GM12874 (cell line): ENCODE measurements at regions not wholly inside any gene's neighbourhood (a gene's known extent, or its start where the extent isn't known, plus 50 kb on each side); places are given as distances from the start of the nearest gene placed in this dataset.

Experiments
- CTCF ChIP-seq: IDR thresholded peaks from 2 replicates; pipeline ENCODE4 v1.5.1; 2011; ENCODE audit warnings: low read depth, mild to moderate bottlenecking, control low read depth, low read length, moderate library complexity; ENCODE audit not compliant: insufficient read depth

- no peak for TF ChIP-seq CTCF
Measured at GRCh38 chr20:30167540-30167939, 1089.9 kb upstream of the DEFB115 start.

- no peak for TF ChIP-seq CTCF
Measured at GRCh38 chr20:30168025-30168799, 1089.3 kb upstream of the DEFB115 start.

GRCh38 chr20:30168800-30169138, 1088.7 kb upstream of the DEFB115 start:
- TF ChIP-seq CTCF, result no peak

- TF ChIP-seq CTCF, result no peak
Measured at GRCh38 chr20:30175681-30176080, 1081.8 kb upstream of the DEFB115 start.

GRCh38 chr20:30281584-30282197, 975.8 kb upstream of the DEFB115 start:
- no peak for TF ChIP-seq CTCF

GRCh38 chr20:30284281-30284905, 973.1 kb upstream of the DEFB115 start:
- no peak for TF ChIP-seq CTCF

- no peak for TF ChIP-seq CTCF
Measured at GRCh38 chr20:30285677-30286076, 971.8 kb upstream of the DEFB115 start.
